ENCODE measurements at regions not wholly inside any gene's neighbourhood (a gene's known extent, or its start where the extent isn't known, plus 50 kb on each side); places are given as distances from the start of the nearest gene placed in this dataset.

- no peak for TF ChIP-seq CTCF (IDR thresholded peaks at IDR 0.05; ENCODE audit: low read depth, low read length, missing control alignments)
- DNase-seq (ENCODE audit: extremely low read depth, low read depth), result no peak
- H3K4me3 ChIP-seq (replicated peaks; ENCODE audit: low read depth, low read length), result no peak overlapping the region
Observed at GRCh38 chr6:165229216-165229615, 80.2 kb downstream of the C6orf118 start.

- no peak for DNase-seq (ENCODE audit: extremely low read depth, low read depth)
- no peak for TF ChIP-seq CTCF (IDR thresholded peaks at IDR 0.05; ENCODE audit: low read depth, low read length, missing control alignments)
- no peak overlapping the region for H3K4me3 ChIP-seq (replicated peaks; ENCODE audit: low read depth, low read length)
Observed at GRCh38 chr6:165227644-165228329, 81.6 kb downstream of the C6orf118 start.

GRCh38 chr6:165223736-165224135 is 85.7 kb downstream of the C6orf118 start:
- no peak overlapping the region for H3K4me3 ChIP-seq (replicated peaks; ENCODE audit: low read depth, low read length)
- DNase-seq (ENCODE audit: extremely low read depth, low read depth), result no peak
- TF ChIP-seq CTCF (IDR thresholded peaks at IDR 0.05; ENCODE audit: low read depth, low read length, missing control alignments), result no peak

- H3K4me3 ChIP-seq (replicated peaks; ENCODE audit: low read depth, low read length), result no peak overlapping the region
- TF ChIP-seq CTCF (IDR thresholded peaks at IDR 0.05; ENCODE audit: low read depth, low read length, missing control alignments), result no peak
- no peak for DNase-seq (ENCODE audit: extremely low read depth, low read depth)
Observed at GRCh38 chr6:165223101-165223500, 86.3 kb downstream of the C6orf118 start.

- DNase-seq (ENCODE audit: extremely low read depth, low read depth), result no peak
- no peak for TF ChIP-seq CTCF (IDR thresholded peaks at IDR 0.05; ENCODE audit: low read depth, low read length, missing control alignments)
- no peak overlapping the region for H3K4me3 ChIP-seq (replicated peaks; ENCODE audit: low read depth, low read length)
Observed at GRCh38 chr6:165222315-165223025, 86.9 kb downstream of the C6orf118 start.

- DNase-seq (ENCODE audit: extremely low read depth, low read depth), result no peak
- no peak overlapping the region for H3K4me3 ChIP-seq (replicated peaks; ENCODE audit: low read depth, low read length)
- TF ChIP-seq CTCF (IDR thresholded peaks at IDR 0.05; ENCODE audit: low read depth, low read length, missing control alignments), result no peak
Observed at GRCh38 chr6:165220045-165220444, 89.4 kb downstream of the C6orf118 start.

Data from HFF-Myc (cell line).